Stimulated activated CD4-positive, alpha-beta T cell treated with anti-CD3 and anti-CD28 coated beads, Interleukin-4, amount 100 ng/mL, for 4 hours (primary cell): ENCODE measurements at regions not wholly inside any gene's neighbourhood (a gene's known extent, or its start where the extent isn't known, plus 50 kb on each side); places are given as distances from the start of the nearest gene placed in this dataset.

Experiments
- DNase-seq, 2 experiments: peaks; one replicate each; pipeline ENCODE4 v3.0.0-alpha.2; 2020

DNA sequence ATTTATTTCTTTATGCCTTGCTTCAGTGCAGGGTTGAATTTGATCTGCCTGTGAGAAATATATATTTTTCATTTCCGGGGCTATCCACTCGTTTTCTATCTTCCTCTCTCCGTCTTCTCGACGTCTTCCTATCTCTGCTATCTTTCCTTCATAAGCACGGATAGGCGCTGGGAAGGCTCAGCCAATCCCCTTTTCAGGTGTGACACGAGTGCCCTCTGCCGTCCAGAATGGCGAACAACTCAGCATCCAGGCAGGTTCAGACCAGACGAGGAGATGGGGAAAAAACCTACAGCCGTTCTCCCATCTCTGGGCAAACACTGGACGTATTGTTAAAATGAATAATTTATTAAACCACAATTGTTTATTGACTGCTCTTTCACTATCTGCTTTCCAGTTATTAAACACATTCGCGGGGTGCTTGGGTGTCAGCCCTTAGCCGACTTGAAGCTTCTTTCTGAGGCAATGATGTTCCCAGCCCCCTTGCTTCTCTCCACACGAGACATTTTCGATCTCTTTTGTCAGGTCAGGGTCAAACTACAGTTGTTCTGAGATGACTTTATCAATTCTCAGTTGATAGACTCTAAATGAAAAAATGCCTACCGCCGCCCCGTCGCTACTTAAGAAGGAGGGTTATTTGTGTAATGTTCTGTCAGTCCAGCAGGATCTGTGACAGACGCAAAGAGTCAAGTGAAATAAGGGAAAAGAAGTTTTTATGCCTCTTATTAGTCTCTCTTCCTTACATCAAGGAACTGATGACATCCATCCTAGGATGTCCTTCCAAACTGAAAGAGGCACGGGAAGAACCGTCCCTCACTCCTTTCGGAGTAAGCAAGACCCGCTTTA lies 96.3 kb upstream of the NOCT start:
- DNase-seq, result peak; percentile 19 to 39

- no peak for DNase-seq
Measured at GRCh38 chr4:138918169-138918869, 97.3 kb upstream of the NOCT start.

DNA sequence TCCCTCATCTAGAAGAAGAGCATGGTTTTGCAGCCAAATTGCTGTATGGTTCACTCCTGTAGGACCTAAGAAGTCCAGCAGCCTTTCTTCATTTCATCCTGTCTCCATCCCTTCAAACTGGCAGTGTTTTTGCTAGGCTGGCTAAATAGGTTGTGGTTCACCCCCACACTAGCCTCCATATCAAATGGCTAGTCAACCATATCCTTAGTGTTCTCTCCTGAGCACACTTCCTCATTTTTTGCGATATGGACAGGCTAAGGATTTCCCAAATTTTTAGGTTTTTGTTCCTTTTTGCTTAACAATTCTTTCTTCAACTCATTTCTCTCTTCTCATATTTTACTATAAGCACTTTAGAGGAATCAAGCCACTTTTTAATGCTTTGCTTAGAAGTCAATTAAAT lies 98.8 kb upstream of the NOCT start:
- DNase-seq, result no peak

DNA sequence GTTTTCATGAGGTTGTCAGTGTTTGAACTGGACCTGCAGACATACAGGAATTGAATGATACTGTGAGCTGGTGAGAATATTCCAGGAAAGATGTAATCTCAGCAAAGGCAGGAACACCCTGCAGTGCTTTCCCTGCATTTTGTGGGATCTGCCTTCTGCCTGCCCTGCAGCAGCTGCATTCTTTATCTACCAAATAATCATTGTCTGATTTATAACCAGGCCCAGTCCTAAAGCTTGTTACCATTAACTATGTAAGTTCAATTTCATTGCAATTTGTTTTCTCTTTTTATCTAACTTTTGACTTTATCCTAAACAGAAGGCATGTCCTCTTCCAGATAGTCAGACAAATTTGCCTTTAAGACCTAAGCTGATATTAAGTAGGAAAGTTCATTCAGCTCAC lies 99.8 kb upstream of the NOCT start:
- DNase-seq, result no peak

DNA sequence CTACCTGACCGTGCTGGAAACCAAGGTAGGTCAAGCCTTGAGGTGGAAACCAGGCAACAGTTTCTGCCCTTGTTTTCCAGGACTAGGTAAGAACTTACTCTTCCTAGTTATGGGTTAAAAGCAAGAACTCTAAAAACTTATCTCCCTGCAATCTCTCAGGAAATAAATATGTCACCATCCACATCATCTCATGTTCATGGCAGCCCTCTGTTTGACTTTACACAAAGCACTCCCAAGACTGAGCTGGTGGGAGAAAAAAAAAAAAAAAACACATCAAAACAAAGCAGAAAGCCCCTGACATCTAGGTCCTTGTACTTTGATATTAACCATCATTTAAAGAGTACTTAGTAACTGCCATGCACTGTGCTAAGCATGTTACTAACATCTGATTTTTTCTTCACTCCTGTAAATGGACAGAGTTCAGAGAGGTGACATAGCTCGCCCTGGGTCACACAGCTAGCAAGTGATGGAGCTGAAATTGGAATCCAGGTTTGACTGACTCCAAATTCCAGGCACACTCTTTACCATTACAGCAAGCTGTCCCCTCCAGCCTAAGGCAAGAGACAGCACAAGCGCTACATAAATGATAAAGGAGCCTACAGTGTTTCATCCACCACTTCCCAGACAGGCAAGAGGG lies 102.8 kb upstream of the NOCT start:
- no peak for DNase-seq

GRCh38 chr4:138911909-138912703 lies 103.5 kb upstream of the NOCT start:
- DNase-seq, result no peak

DNA sequence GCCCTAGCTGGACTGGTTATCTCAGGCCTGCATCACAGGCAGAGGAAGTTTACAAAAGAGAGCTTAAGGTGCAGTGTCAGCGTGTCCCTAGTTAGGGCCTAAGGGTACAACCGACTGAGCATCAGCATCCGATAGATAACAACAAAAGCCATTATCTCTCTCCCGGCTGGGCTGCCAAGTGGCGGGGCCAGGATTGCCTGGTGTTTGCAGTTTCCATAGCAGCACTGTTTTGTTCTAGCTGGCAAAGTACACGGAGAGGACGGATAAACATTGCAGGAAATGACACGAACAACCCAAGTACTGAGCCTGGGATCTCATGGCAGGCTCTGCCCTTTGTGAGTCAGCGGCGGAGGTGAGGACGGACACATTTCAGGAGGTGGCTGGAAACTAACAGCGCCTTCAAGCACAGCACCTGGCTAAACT lies 104.7 kb upstream of the NOCT start:
- DNase-seq, result no peak

DNA sequence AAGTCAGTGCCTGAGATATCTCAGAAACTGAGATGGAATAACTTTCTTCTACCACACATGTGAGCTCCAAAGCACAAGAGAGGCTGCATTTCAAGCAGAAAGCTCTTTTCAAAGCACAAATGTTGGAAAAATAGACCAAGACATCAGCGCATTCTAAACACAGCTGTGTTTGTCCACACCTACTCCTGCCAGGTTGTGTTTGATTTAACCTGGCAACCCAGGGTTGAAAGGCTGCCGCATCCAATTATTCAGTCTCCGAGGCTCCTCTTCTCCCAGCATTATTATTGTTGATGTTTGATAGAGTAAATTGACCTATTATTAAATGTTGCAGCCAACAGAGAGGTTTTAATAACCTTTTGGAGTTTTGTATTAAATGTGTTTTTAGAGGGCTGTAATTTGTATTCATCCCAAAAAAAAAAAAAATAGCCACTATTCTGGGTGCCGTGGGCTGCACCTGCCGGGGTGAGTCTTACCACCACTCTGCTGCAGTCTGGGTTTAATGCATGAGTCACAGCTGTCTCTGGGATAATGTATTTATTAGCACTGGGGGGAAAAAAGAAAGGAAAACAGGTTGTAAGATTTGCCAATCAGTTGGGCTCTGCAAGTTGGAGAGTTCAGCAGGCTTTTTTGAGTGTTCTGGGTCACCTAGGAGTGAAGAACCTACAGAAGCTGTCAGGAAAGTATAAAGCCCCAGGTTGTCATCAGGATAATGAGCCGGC lies 105.2 kb upstream of the NOCT start:
- DNase-seq, result no peak

DNA sequence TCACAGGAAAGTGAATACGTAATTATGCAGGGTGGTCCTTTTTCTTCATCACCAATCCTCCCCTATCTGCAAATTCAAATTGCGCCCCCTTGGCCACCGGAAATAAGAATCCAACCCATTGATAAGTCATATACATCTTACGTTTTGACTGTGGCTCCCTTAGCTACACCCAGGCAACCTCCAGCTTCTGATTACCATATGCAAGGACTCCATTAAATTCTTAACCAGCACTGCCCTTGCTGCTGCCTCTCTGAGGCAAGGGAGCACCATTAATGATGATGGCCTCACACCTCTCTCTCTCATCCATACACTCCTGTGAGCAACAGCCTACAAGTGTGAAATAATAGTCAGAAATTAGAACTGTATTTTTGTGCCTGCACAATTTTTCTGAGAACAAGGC lies 106.0 kb upstream of the NOCT start:
- no peak for DNase-seq

GRCh38 chr4:138908134-138908533 lies 107.4 kb upstream of the NOCT start:
- DNase-seq, result no peak

- DNase-seq, result no peak
Measured at GRCh38 chr4:138907174-138907573, 108.4 kb upstream of the NOCT start.

DNA sequence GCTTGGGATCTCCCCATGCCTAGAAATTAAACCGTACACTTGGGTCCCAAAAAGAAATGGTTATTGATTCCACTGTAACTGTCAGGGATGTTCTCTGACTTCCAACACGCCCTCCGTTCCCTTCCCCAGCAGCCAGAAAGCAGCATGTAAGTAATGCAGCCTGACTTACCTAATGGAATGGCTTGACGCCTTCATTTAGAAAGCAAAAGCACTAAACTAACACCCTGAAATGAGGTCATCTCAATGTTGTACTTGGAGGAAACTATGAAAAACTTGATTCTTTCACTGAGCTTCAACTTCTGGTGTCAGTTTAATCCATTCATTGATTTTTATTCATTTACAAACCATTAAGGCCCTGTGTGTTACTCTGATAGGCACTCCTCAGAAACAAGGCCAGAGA lies 110.8 kb upstream of the NOCT start:
- DNase-seq, result no peak

DNA sequence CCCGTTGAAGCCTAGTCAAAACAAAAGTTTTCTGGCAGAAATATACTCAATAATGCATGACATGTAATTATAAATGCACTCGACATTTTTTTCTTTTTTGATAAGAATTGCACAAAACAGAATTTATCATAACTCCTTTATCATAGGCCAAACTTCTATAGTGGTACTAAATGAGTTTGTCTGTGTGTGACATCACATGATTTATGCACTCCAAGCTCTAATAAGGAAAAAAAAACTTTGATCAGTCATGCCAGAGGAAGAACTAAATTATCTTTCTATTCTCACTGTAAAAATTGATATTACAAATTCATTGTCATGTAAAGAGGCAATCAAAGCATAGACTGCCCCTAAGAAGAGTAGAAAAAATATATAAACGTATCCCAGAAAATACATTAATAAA lies 112.4 kb upstream of the NOCT start:
- DNase-seq, result no peak

DNA sequence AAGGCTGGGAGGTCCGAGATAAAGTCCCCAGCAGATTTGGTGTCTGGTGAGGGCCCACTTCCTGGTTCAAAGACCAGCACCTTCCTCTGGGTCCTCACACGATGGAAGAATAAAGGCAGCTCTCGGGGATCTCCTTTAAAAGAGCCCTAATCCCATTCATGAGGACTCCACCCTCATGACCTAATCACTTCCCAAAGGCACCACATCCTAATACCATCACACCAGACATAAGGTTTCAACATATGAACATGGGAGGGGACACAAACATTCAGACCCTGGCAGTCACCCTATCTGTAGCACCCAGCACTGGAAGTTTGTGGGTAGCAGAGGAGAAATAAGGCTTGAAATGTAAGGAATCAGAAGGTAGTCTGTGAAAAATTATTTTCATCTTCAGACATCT lies 112.9 kb upstream of the NOCT start:
- no peak for DNase-seq

DNA sequence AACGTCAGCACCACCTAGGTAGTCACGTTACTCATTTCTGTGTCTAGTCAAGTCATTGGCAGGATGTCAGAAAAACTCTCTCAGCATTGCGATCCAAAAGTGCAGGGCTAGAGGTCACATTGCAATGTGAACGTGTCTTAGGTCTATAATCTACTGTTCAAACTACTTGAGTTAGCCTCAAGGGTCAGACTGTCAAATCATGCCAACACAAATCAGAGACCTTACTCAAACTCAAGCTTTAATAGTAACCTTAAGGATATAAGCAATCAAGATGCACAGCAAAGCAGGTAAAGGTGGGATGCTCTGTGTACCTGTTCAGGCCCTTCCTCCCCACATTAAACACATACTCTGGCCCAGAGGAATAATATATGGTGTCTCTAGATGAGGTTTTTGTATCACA lies 114.4 kb upstream of the NOCT start:
- DNase-seq, result no peak

DNA sequence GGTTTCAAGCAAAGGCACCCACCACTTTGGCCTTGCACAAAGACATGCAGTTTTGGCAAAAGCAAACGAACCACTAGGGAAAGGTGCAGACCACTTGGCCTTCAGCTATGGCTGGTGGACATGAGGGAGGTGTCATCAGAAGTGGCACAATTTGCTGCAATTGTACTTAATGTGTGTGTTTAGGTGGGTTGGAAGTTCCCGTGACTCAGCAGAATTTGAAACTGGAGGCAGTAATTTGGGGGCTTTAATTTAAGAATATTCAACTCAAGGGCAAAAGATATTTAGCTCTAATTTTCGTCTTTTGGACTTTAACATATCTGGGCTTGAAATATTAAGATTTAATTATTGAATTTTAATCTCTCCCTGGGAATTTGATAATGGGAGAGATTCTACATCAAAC lies 115.6 kb upstream of the NOCT start:
- DNase-seq, result no peak

- DNase-seq, result no peak
Measured at GRCh38 chr4:138898282-138898681, 117.3 kb upstream of the NOCT start.

- DNase-seq, result no peak
Measured at GRCh38 chr4:138897811-138898226, 117.8 kb upstream of the NOCT start.

GRCh38 chr4:138894709-138895108 lies 120.9 kb upstream of the NOCT start:
- DNase-seq, result no peak

DNA sequence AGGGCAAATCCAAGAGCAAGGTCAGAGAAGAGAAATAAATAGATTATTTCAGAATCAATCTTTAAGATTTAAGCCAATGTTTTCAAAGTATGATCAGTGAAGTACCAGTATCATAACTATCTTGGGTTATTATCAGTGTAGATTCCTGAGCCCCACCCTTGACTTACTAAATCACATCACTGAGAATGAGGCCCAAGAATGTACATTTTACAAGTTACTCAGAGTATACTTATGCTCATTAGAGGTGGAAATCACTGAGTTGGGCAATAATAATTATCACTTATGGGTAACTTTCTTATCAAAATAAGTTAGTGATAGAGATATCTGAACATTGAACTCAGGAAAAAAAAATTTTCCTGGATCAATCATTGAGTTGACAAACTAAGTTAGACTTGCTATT lies 121.6 kb upstream of the NOCT start:
- no peak for DNase-seq

DNA sequence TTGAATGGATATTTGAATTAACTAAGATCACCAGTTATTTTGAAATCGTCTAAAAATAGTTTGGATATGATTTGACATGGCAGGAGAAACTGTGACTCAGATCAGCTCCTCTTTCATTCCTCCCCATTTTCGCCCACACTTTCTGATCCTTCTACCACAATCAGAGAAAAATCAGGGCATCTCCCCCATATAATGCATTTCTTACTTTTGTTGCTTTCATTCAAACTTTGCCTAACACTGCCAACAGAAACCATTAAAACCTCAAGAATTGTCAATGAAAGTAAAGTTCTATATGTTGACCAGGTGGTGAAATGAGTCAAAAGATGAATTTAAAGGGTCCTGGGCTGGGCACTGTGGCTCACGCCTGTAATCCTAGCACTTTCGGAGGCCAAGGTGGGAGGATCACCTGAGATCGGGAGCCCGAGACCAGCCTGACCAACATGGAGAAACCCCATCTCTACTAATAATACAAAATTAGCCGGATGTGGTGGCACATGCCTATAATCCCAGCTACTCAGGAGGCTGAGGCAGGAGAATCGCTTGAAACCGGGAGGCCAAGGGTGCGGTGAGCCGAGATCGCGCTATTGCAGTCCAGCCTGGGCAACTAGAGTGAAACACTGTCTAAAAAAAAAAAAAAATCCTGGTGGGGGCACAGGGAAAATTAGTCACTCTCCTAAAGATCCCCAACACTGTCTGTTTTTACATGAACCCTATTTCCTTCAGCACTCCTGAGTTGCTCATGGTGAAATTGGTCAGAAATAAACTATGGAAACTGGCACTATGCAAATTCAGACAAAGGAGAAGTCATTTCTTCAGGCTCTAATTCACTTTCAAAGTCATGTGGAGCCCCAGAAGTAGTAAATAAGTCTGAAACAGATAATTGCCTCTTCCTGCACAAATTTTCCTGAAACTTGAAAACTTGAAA lies 122.8 kb upstream of the NOCT start:
- no peak for DNase-seq
